H1 (cell line): ENCODE measurements at regions not wholly inside any gene's neighbourhood (a gene's known extent, or its start where the extent isn't known, plus 50 kb on each side); places are given as distances from the start of the nearest gene placed in this dataset.

Experiments used
- CTCF ChIA-PET: fragments of 300-600 bp; sonication (Branson Sonifier 250); formaldehyde crosslinking; loops from one replicate; lab custom pipeline; 2021; ENCODE audit not compliant: partially characterized antibody; lab: Charles Lee
- POLR2A ChIA-PET: fragments of 300-600 bp; sonication (Branson Sonifier 250); formaldehyde crosslinking; loops from one replicate; lab custom pipeline; 2021; ENCODE audit warnings: inconsistent platforms; ENCODE audit not compliant: partially characterized antibody; lab: Charles Lee
- DNase-seq, 2 experiments: peaks; one replicate each; pipeline versions ENCODE4 v3.0.0 to v3.0.0-alpha.2; 2010 to 2022; ENCODE audit warnings: low spot score in 2 of 2, low read depth in 1 of 2, mixed read lengths in 1 of 2
- FAIRE-seq: peaks from 2 replicates; lab custom pipeline; 2011; peaks lifted over from hg19 to GRCh38; lab: Jason Lieb, UNC
- H2AFZ ChIP-seq: 2 replicates; pipeline ENCODE4 v1.8.1; 2012; ENCODE audit warnings: low read length, inconsistent platforms
- H2AK5ac ChIP-seq: 2 replicates; pipeline ENCODE4 v1.6.1; 2013; ENCODE audit warnings: low read depth, low read length
- H2BK120ac ChIP-seq: replicated peaks from 2 replicates; pipeline ENCODE3; 2013; ENCODE audit warnings: low read depth, low read length, inconsistent platforms
- H2BK12ac ChIP-seq: 2 replicates; pipeline ENCODE4 v1.6.1; 2013; ENCODE audit warnings: low read depth, low read length
- H2BK15ac ChIP-seq: 2 replicates; pipeline ENCODE4 v1.6.1; 2013; ENCODE audit warnings: low read length
- H2BK20ac ChIP-seq: 2 replicates; pipeline ENCODE4 v1.6.1; 2013; ENCODE audit warnings: low read length
- H2BK5ac ChIP-seq: 2 replicates; pipeline ENCODE4 v1.6.1; 2013; ENCODE audit warnings: low read depth, low read length
- H3K14ac ChIP-seq: 2 replicates; pipeline ENCODE4 v1.6.1; 2013; ENCODE audit warnings: inconsistent platforms; ENCODE audit not compliant: insufficient read length
- H3K18ac ChIP-seq: 2 replicates; pipeline ENCODE4 v1.6.1; 2013; ENCODE audit warnings: low read length; ENCODE audit errors: extremely low read depth
- H3K23ac ChIP-seq: 2 replicates; pipeline ENCODE4 v1.6.1; 2013; ENCODE audit warnings: inconsistent platforms; ENCODE audit not compliant: insufficient read length
- H3K23me2 ChIP-seq: 2 replicates; pipeline ENCODE4 v1.6.1; 2013; ENCODE audit warnings: low read depth, low read length
- H3K27ac ChIP-seq: 2 replicates; pipeline ENCODE4 v1.6.1; 2011; ENCODE audit warnings: low read depth, low read length, inconsistent platforms
- H3K27me3 ChIP-seq, 4 experiments: replicated peaks in 1 of 4; 1 replicate in 1 of 4; 2 replicates in 3 of 4; pipeline versions ENCODE4 v1.6.1 to v1.8.1; 2011 to 2013; ENCODE audit warnings: low read length in 3 of 4, mild to moderate bottlenecking in 3 of 4, inconsistent platforms in 2 of 4, mixed read lengths in 2 of 4, moderate library complexity in 1 of 4; ENCODE audit not compliant: control insufficient read depth in 3 of 4, insufficient read depth in 3 of 4; ENCODE audit errors: extremely low read depth in 1 of 4
- H3K36me3 ChIP-seq, 4 experiments: 2 replicates each; pipeline versions ENCODE4 v1.6.1 to v1.8.1; 2011 to 2013; ENCODE audit warnings: mild to moderate bottlenecking in 4 of 4, low read length in 3 of 4, moderate library complexity in 2 of 4, control low read depth in 1 of 4, inconsistent platforms in 1 of 4; ENCODE audit not compliant: insufficient read depth in 4 of 4, control insufficient read depth in 2 of 4
- H3K4ac ChIP-seq: replicated peaks from 2 replicates; pipeline ENCODE3; 2013; ENCODE audit warnings: low read length, low read depth, mixed read lengths, inconsistent platforms; ENCODE audit not compliant: insufficient read length
- H3K4me1 ChIP-seq, 4 experiments: replicated peaks in 1 of 4; 1 replicate in 1 of 4; 2 replicates in 3 of 4; pipeline versions ENCODE4 v1.6.1 to v1.8.1; 2011 to 2013; ENCODE audit warnings: low read length in 3 of 4, inconsistent platforms in 2 of 4, mixed read lengths in 1 of 4; ENCODE audit not compliant: insufficient read depth in 4 of 4, control insufficient read depth in 3 of 4
- H3K4me2 ChIP-seq, 2 experiments: 2 replicates each; pipeline versions ENCODE4 v1.6.1 to v1.8.1; 2011 to 2013; ENCODE audit warnings: low read depth in 2 of 2, low read length in 2 of 2, control low read depth in 1 of 2, inconsistent platforms in 1 of 2, mild to moderate bottlenecking in 1 of 2; ENCODE audit not compliant: insufficient read depth in 1 of 2
- H3K4me3 ChIP-seq, 4 experiments: fragments of 200-600, 300-600 bp in 1 of 4; sonication (generic), shearing (Covaris generic), sonication (Bioruptor Twin) in 1 of 4; 2 replicates each; pipeline versions ENCODE4 v1.5.1 to v1.8.1; 2011 to 2016; ENCODE audit warnings: low read length in 4 of 4, low read depth in 3 of 4, control low read depth in 2 of 4, inconsistent platforms in 2 of 4, mild to moderate bottlenecking in 2 of 4, mixed read lengths in 1 of 4, moderate library complexity in 1 of 4; ENCODE audit not compliant: insufficient read depth in 2 of 4; ENCODE audit errors: extremely low read depth in 1 of 4
- H3K56ac ChIP-seq: replicated peaks from 2 replicates; pipeline ENCODE3; 2013; ENCODE audit warnings: low read depth, mild to moderate bottlenecking, mixed read lengths, low read length, inconsistent platforms; ENCODE audit not compliant: insufficient read length
- H3K79me1 ChIP-seq: 2 replicates; pipeline ENCODE4 v1.6.1; 2013; ENCODE audit warnings: low read depth, low read length, control low read depth
- H3K79me2 ChIP-seq, 2 experiments: 2 replicates each; pipeline versions ENCODE4 v1.6.1 to v1.8.1; 2012 to 2013; ENCODE audit warnings: low read length in 2 of 2, mild to moderate bottlenecking in 2 of 2, inconsistent platforms in 1 of 2; ENCODE audit not compliant: insufficient read depth in 2 of 2, control insufficient read depth in 1 of 2
- H3K9ac ChIP-seq, 4 experiments: replicated peaks in 1 of 4; 1 replicate in 1 of 4; 2 replicates in 3 of 4; pipeline versions ENCODE4 v1.6.1 to v1.8.1; 2011 to 2013; ENCODE audit warnings: low read depth in 3 of 4, low read length in 3 of 4, control low read depth in 2 of 4, mild to moderate bottlenecking in 2 of 4, moderate library complexity in 2 of 4, inconsistent platforms in 1 of 4; ENCODE audit errors: extremely low read depth in 1 of 4
- H3K9me3 ChIP-seq, 2 experiments: 2 replicates each; pipeline versions ENCODE4 v1.6.1 to v1.8.1; 2012 to 2013; ENCODE audit warnings: mild to moderate bottlenecking in 2 of 2, moderate library complexity in 2 of 2, control low read depth in 1 of 2, inconsistent platforms in 1 of 2, low read depth in 1 of 2, low read length in 1 of 2, mixed read lengths in 1 of 2; ENCODE audit not compliant: insufficient read depth in 2 of 2
- H4K20me1 ChIP-seq, 2 experiments: replicated peaks in 1 of 2; 2 replicates each; pipeline versions ENCODE3 to v1.8.1; 2011 to 2013; ENCODE audit warnings: inconsistent platforms in 2 of 2, low read length in 2 of 2, mild to moderate bottlenecking in 1 of 2; ENCODE audit not compliant: insufficient read depth in 2 of 2, control insufficient read depth in 1 of 2
- H4K5ac ChIP-seq: 2 replicates; pipeline ENCODE4 v1.6.1; 2013; ENCODE audit warnings: low read length, low read depth, mixed read lengths, inconsistent platforms; ENCODE audit not compliant: insufficient read length
- H4K8ac ChIP-seq: 2 replicates; pipeline ENCODE4 v1.8.0; 2013; ENCODE audit warnings: mild to moderate bottlenecking, moderate library complexity, low read length, inconsistent platforms; ENCODE audit not compliant: insufficient read depth; ENCODE audit errors: extremely low read depth
- H4K91ac ChIP-seq: replicated peaks from 2 replicates; pipeline ENCODE3; 2013; ENCODE audit warnings: low read length, mixed read lengths, inconsistent platforms; ENCODE audit not compliant: insufficient read length
- CBX8 ChIP-seq: fragments of 300-800, 300-1000 bp; sonication (generic); IDR thresholded peaks from 2 replicates; pipeline ENCODE4 v1.7.1; 2016; ENCODE audit warnings: low read depth, low read length, borderline replicate concordance
- CREB1 ChIP-seq: IDR thresholded peaks from 2 replicates; pipeline ENCODE4 v1.6.1; 2012; ENCODE audit warnings: inconsistent platforms
- WGBS, 2 experiments: shearing (Covaris generic) in 1 of 2; methylation state at CpG; one replicate each; pipeline versions ENCODE4 v1.1.6 to v1.1.7; 2013 to 2015; ENCODE audit warnings: low lambda C conversion rate in 2 of 2, mixed read lengths in 2 of 2, inconsistent platforms in 1 of 2, low coverage in 1 of 2, missing lambda C conversion rate in 1 of 2; ENCODE audit not compliant: insufficient replicate concordance in 2 of 2, insufficient coverage in 1 of 2, insufficient read length in 1 of 2; ENCODE audit errors: extremely low coverage in 1 of 2, missing lambda C conversion rate in 1 of 2; 5-methylcytosine and 5-hydroxymethylcytosine counted together

GRCh38 chr2:48114256-48114655, 200.2 kb upstream of the FOXN2 start:
- no peaks in the 10 kb centered on the region for H3K36me3 ChIP-seq
- no peak overlapping the region for H2BK5ac ChIP-seq
- H3K9ac ChIP-seq = no peak overlapping the region
- ChIA-PET POLR2A (interaction anchor here (1.0 kb wide), 1 partner anchor 16 kb away, joined by 3 read pairs; no protein-coding TSS in a partner anchor), CTCF (no interaction called here)
- H2BK15ac ChIP-seq = no peak overlapping the region
- H3K23ac ChIP-seq = no peak overlapping the region
- no peak overlapping the region for H3K27ac ChIP-seq
- H3K4me1 ChIP-seq = peaks cover 0 to 4% (median 2%) of the 10 kb centered on the region in 4 experiments; a peak in 4 of 7 replicates
- H3K56ac ChIP-seq = no peak overlapping the region
- no peak overlapping the region for H4K5ac ChIP-seq
- TF ChIP-seq CBX8 (no peak), CREB1 (0 out of 2 replicates have a peak, but pooled peaks have one; percentile 19)
- DNase-seq = no peak
- no peak for FAIRE-seq
- H2AFZ ChIP-seq = no peak overlapping the region
- WGBS, 2 experiments = 93% methylated on average over 2 of the region's 2 CpGs; no CpG with 5 or more reads in 1 of the 2 experiments
- H2BK12ac ChIP-seq = no peak overlapping the region
- H3K9me3 ChIP-seq = no peaks in the 10 kb centered on the region
- no peak overlapping the region for H4K91ac ChIP-seq
- H3K4me3 ChIP-seq = no peak overlapping the region
- no peaks in the 10 kb centered on the region for H3K27me3 ChIP-seq
- no peaks in the 10 kb centered on the region for H4K20me1 ChIP-seq
- H3K79me2 ChIP-seq = no peaks in the 10 kb centered on the region
- H3K18ac ChIP-seq = no peak overlapping the region
- H2BK120ac ChIP-seq = no peak overlapping the region
- H3K4ac ChIP-seq = no peak overlapping the region
- no peak overlapping the region for H3K14ac ChIP-seq
- no peak overlapping the region for H2BK20ac ChIP-seq
- H2AK5ac ChIP-seq = no peak overlapping the region
- no peaks in the 10 kb centered on the region; the same call in 1 of the 2 replicates for H3K23me2 ChIP-seq
- H3K4me2 ChIP-seq = no peak overlapping the region
- H4K8ac ChIP-seq = no peak overlapping the region
- H3K79me1 ChIP-seq = no peaks in the 10 kb centered on the region; the same call in 1 of the 2 replicates
